ENCODE measurements at regions not wholly inside any gene's neighbourhood (a gene's known extent, or its start where the extent isn't known, plus 50 kb on each side); places are given as distances from the start of the nearest gene placed in this dataset.

DNA sequence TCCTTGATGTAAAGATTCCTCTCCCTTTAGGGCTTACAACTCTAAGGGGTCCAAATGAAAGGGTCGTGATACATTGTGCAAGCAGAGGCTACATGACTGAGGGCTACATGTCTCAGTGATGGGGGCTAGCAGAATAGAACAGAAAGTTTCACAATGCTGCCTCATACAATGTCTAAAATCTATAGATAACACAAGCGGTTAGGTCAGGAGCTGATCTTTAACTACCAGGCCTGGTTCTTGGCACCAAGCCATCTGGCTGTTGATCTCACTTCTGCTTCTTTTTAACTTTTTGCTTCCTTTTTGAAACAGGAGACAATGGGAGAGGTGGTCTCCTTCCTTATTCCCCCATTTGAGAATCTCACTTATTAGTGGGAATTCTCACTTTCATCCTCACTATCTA, 710.2 kb downstream of the AMY1C start:
- TF ChIP-seq, protein P1, sequence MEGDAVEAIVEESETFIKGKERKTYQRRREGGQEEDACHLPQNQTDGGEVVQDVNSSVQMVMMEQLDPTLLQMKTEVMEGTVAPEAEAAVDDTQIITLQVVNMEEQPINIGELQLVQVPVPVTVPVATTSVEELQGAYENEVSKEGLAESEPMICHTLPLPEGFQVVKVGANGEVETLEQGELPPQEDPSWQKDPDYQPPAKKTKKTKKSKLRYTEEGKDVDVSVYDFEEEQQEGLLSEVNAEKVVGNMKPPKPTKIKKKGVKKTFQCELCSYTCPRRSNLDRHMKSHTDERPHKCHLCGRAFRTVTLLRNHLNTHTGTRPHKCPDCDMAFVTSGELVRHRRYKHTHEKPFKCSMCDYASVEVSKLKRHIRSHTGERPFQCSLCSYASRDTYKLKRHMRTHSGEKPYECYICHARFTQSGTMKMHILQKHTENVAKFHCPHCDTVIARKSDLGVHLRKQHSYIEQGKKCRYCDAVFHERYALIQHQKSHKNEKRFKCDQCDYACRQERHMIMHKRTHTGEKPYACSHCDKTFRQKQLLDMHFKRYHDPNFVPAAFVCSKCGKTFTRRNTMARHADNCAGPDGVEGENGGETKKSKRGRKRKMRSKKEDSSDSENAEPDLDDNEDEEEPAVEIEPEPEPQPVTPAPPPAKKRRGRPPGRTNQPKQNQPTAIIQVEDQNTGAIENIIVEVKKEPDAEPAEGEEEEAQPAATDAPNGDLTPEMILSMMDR (IDR thresholded peaks at IDR 0.05): no peak
- no peak for TF ChIP-seq EZH2 (IDR thresholded peaks at IDR 0.05; ENCODE audit: borderline replicate concordance, insufficient read depth, low read depth, low read length, poor library complexity, severe bottlenecking)
